ENCODE measurements at regions not wholly inside any gene's neighbourhood (a gene's known extent, or its start where the extent isn't known, plus 50 kb on each side); places are given as distances from the start of the nearest gene placed in this dataset.
A peak's percentile ranks its signal among the peaks of the same experiment; 100 is the strongest.

DNA sequence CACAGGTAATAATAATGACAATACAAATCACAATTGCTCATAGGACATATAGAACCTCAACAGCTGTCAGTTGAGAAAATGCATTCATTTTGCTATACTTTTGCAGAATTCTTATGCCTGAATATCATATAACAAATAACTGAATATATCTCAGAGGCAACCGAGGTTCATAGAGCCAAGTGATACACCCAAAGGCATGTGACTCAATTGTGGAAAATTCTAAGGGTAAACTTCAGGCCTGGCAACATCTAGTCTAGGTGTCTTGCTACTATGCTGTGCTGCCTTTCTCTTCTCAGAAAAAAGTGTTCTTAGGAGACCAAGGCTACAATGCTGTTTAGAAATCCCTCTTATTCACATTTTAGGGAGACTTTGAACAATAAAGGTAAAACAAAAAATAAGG lies 270.7 kb downstream of the BAMBI start:
- no peaks in the 10 kb centered on the region for H3K36me3 ChIP-seq (ENCODE audit: control insufficient read depth, insufficient read depth, low read length)
- H3K27me3 ChIP-seq (ENCODE audit: control insufficient read depth, insufficient read depth, low read length), result no peaks in the 10 kb centered on the region
- peak in 1 of 2 donors; percentile 40 for DNase-seq (ENCODE audit: low read depth in 2 of 2)
- H3K27ac ChIP-seq (ENCODE audit: insufficient read depth, low read length), result no peak overlapping the region
- H3K9me3 ChIP-seq (ENCODE audit: control insufficient read depth, insufficient read depth, low read depth, low read length), result no peaks in the 10 kb centered on the region
- no peaks in the 10 kb centered on the region for H3K4me1 ChIP-seq (ENCODE audit: control insufficient read depth, extremely low read depth, insufficient read depth, low read length)
- H2AFZ ChIP-seq (ENCODE audit: low read length), result no peak overlapping the region
- H3K4me2 ChIP-seq (ENCODE audit: extremely low read depth, insufficient read depth, low read length), result no peak overlapping the region
- H3K4me3 ChIP-seq (replicated peaks in 1 of 4; ENCODE audit: control extremely low read depth in 1 of 4, insufficient read depth in 1 of 4, low read depth in 3 of 4, low read length in 4 of 4), result no peak overlapping the region
- no peak overlapping the region for H3K9ac ChIP-seq (ENCODE audit: insufficient read depth, low read length)
- TF ChIP-seq, protein P1, sequence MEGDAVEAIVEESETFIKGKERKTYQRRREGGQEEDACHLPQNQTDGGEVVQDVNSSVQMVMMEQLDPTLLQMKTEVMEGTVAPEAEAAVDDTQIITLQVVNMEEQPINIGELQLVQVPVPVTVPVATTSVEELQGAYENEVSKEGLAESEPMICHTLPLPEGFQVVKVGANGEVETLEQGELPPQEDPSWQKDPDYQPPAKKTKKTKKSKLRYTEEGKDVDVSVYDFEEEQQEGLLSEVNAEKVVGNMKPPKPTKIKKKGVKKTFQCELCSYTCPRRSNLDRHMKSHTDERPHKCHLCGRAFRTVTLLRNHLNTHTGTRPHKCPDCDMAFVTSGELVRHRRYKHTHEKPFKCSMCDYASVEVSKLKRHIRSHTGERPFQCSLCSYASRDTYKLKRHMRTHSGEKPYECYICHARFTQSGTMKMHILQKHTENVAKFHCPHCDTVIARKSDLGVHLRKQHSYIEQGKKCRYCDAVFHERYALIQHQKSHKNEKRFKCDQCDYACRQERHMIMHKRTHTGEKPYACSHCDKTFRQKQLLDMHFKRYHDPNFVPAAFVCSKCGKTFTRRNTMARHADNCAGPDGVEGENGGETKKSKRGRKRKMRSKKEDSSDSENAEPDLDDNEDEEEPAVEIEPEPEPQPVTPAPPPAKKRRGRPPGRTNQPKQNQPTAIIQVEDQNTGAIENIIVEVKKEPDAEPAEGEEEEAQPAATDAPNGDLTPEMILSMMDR (conservative IDR thresholded peaks at IDR 0.05 in 1 of 2, IDR thresholded peaks at IDR 0.05 in 1 of 2; ENCODE audit: low read depth in 1 of 2, low read length in 2 of 2), result no peak
- TF ChIP-seq EZH2 (IDR thresholded peaks at IDR 0.05; ENCODE audit: low read length, missing control alignments), result no peak
- no peaks in the 10 kb centered on the region for H3K79me2 ChIP-seq (ENCODE audit: control insufficient read depth, insufficient read depth, low read length)
- no peaks in the 10 kb centered on the region for H4K20me1 ChIP-seq (ENCODE audit: control insufficient read depth, extremely low read depth, insufficient read depth, low read length)

DNA sequence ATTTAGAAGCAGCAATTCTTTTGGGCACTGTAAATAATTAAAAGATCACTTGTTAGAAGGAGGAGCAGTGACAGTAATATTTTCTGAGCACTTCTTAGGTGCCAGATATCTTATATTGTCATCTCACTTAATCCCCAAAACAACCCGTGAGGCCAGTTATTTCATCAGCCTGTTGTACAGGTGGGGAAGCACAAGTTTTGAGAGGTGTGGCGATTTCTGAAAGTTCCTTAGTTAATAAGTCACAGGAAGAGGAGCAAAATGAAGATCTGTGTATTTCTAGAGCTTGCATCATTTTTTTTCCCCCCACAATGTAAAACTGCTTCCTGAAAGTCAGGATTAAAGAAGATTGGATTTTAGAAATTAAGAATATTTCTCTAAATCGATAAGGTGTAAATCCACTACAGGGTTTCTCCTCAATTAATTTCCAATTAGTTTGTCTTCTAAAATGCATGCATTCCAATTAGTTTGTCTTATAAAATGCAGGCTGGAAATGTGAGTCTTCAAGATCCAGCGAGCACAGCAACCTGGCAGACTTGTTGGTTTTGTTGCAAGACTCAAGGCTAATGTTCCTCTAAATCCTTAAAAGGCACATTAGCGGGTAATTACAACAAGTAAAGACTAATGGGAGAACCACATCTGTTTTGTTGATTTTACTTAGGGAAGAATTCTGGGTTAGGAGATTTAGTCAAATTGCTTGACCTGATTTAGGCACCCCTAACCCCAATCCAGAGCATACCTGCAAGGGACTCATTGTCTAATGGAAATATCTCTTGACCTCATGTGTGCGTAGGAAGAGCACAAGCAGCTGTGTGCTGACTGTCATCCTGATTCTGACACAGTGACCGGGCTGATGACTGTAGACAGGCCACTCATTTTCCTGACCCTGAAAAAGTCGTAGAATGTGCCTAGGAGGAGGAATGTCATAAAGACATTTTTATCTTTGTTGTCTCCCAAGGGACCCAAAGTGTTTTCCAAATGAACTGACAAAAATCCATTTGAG lies 272.0 kb downstream of the BAMBI start:
- Histone ChIP-seq H3K9me3 (ENCODE audit: control insufficient read depth, insufficient read depth, low read depth, low read length) (no peaks in the 10 kb centered on the region), H2AFZ (ENCODE audit: low read length) (no peak overlapping the region), H3K36me3 (ENCODE audit: control insufficient read depth, insufficient read depth, low read length) (no peaks in the 10 kb centered on the region), H3K4me1 (ENCODE audit: control insufficient read depth, extremely low read depth, insufficient read depth, low read length) (no peaks in the 10 kb centered on the region), H3K4me2 (ENCODE audit: extremely low read depth, insufficient read depth, low read length) (no peak overlapping the region), H3K79me2 (ENCODE audit: control insufficient read depth, insufficient read depth, low read length) (no peaks in the 10 kb centered on the region), H3K4me3 (replicated peaks in 1 of 4; ENCODE audit: control extremely low read depth in 1 of 4, insufficient read depth in 1 of 4, low read depth in 3 of 4, low read length in 4 of 4) (no peak overlapping the region), H3K9ac (ENCODE audit: insufficient read depth, low read length) (no peak overlapping the region), H3K27me3 (ENCODE audit: control insufficient read depth, insufficient read depth, low read length) (no peaks in the 10 kb centered on the region), H4K20me1 (ENCODE audit: control insufficient read depth, extremely low read depth, insufficient read depth, low read length) (no peaks in the 10 kb centered on the region), H3K27ac (ENCODE audit: insufficient read depth, low read length) (no peak overlapping the region)
- no peak for TF ChIP-seq EZH2 (IDR thresholded peaks at IDR 0.05; ENCODE audit: low read length, missing control alignments)
- TF ChIP-seq, protein P1 (conservative IDR thresholded peaks at IDR 0.05 in 1 of 2, IDR thresholded peaks at IDR 0.05 in 1 of 2; ENCODE audit: low read depth in 1 of 2, low read length in 2 of 2), result no peak
- peak in 1 of 2 donors; percentile 29 for DNase-seq (ENCODE audit: low read depth in 2 of 2)

GRCh38 chr10:28951484-28951883 lies 274.2 kb downstream of the BAMBI start:
- H3K9me3 ChIP-seq (ENCODE audit: control insufficient read depth, insufficient read depth, low read depth, low read length), result no peaks in the 10 kb centered on the region
- no peaks in the 10 kb centered on the region for H3K4me1 ChIP-seq (ENCODE audit: control insufficient read depth, extremely low read depth, insufficient read depth, low read length)
- no peak overlapping the region for H3K27ac ChIP-seq (ENCODE audit: insufficient read depth, low read length)
- H4K20me1 ChIP-seq (ENCODE audit: control insufficient read depth, extremely low read depth, insufficient read depth, low read length), result no peaks in the 10 kb centered on the region
- H3K27me3 ChIP-seq (ENCODE audit: control insufficient read depth, insufficient read depth, low read length), result no peaks in the 10 kb centered on the region
- no peak overlapping the region for H3K4me2 ChIP-seq (ENCODE audit: extremely low read depth, insufficient read depth, low read length)
- no peak for DNase-seq (ENCODE audit: low read depth in 2 of 2)
- H3K9ac ChIP-seq (ENCODE audit: insufficient read depth, low read length), result no peak overlapping the region
- H2AFZ ChIP-seq (ENCODE audit: low read length), result no peak overlapping the region
- no peaks in the 10 kb centered on the region for H3K79me2 ChIP-seq (ENCODE audit: control insufficient read depth, insufficient read depth, low read length)
- no peaks in the 10 kb centered on the region for H3K36me3 ChIP-seq (ENCODE audit: control insufficient read depth, insufficient read depth, low read length)
- no peak for TF ChIP-seq EZH2 (IDR thresholded peaks at IDR 0.05; ENCODE audit: low read length, missing control alignments)
- TF ChIP-seq, protein P1 (conservative IDR thresholded peaks at IDR 0.05 in 1 of 2, IDR thresholded peaks at IDR 0.05 in 1 of 2; ENCODE audit: low read depth in 1 of 2, low read length in 2 of 2), result no peak
- no peak overlapping the region for H3K4me3 ChIP-seq (replicated peaks in 1 of 4; ENCODE audit: control extremely low read depth in 1 of 4, insufficient read depth in 1 of 4, low read depth in 3 of 4, low read length in 4 of 4)

Data from fibroblast of lung (primary cell).